ENCODE measurements at regions not wholly inside any gene's neighbourhood (a gene's known extent, or its start where the extent isn't known, plus 50 kb on each side); places are given as distances from the start of the nearest gene placed in this dataset.
"Not testable (repeated sequence)": the region's sequence is repeated elsewhere in the genome, so short reads cannot be mapped to it uniquely, and the experiment has no call there.

GRCh38 chr2:142286618-142287017, 155.8 kb upstream of the LRP1B start:
- intact Hi-C loops (cut with DNase I), result no loop called here
- Histone ChIP-seq H3K4me1 (replicated peaks in 1 of 2) (no peaks in the 10 kb centered on the region), H3K4me3 (no peak overlapping the region), H3K27ac (no peak overlapping the region), H3K27me3 (no peaks in the 10 kb centered on the region), H3K36me3 (replicated peaks in 1 of 2) (no peaks in the 10 kb centered on the region), H3K9me3 (replicated peaks in 1 of 3) (no peaks in the 10 kb centered on the region)
- DNase-seq, result no peak
- TF ChIP-seq CTCF (IDR thresholded peaks at IDR 0.05) (peak in 1 of 6 experiments; percentile 21), POLR2A (IDR thresholded peaks at IDR 0.05) (no peak)
- 58 to 68% (median 64%) methylated on average over 7 of the region's 7 CpGs for WGBS, 4 donors

- no peaks in the 10 kb centered on the region for H3K36me3 ChIP-seq (replicated peaks in 1 of 2)
- no peaks in the 10 kb centered on the region for H3K4me1 ChIP-seq (replicated peaks in 1 of 2)
- intact Hi-C loops (cut with DNase I), result no loop called here
- no peaks in the 10 kb centered on the region for H3K9me3 ChIP-seq (replicated peaks in 1 of 3)
- TF ChIP-seq POLR2A (IDR thresholded peaks at IDR 0.05) (no peak), CTCF (IDR thresholded peaks at IDR 0.05) (no peak)
- H3K27me3 ChIP-seq, result no peaks in the 10 kb centered on the region
- WGBS, 4 donors, result 82 to 93% (median 87%) methylated on average over 4 of the region's 4 CpGs
- no peak for DNase-seq
- H3K4me3 ChIP-seq, result no peak overlapping the region
- no peak overlapping the region for H3K27ac ChIP-seq
Observed at GRCh38 chr2:142285480-142285879, 154.7 kb upstream of the LRP1B start.

- H3K27me3 ChIP-seq; H3K36me3 ChIP-seq (replicated peaks in 1 of 2); intact Hi-C loops (cut with DNase I); H3K27ac ChIP-seq; DNase-seq; H3K9me3 ChIP-seq (replicated peaks in 1 of 3); H3K4me1 ChIP-seq (replicated peaks in 1 of 2); H3K4me3 ChIP-seq: not testable (repeated sequence)
- WGBS, 4 donors, result 59 to 79% (median 65%) methylated on average over 4 of the region's 4 CpGs
Observed at GRCh38 chr2:142284336-142284735, 153.5 kb upstream of the LRP1B start.

- Histone ChIP-seq H3K27ac (no peak overlapping the region), H3K36me3 (replicated peaks in 1 of 2) (no peaks in the 10 kb centered on the region), H3K27me3 (no peaks in the 10 kb centered on the region), H3K4me1 (replicated peaks in 1 of 2) (no peaks in the 10 kb centered on the region), H3K9me3 (replicated peaks in 1 of 3) (no peaks in the 10 kb centered on the region), H3K4me3 (no peak overlapping the region)
- 66 to 85% (median 71%) methylated on average over 5 of the region's 5 CpGs for WGBS, 4 donors
- intact Hi-C loops (cut with DNase I), result no loop called here
- no peak for TF ChIP-seq POLR2A (IDR thresholded peaks at IDR 0.05)
- no peak for DNase-seq
Observed at GRCh38 chr2:142280831-142281230, 150.0 kb upstream of the LRP1B start.

- H3K4me1 ChIP-seq (replicated peaks in 1 of 2), result no peaks in the 10 kb centered on the region
- intact Hi-C loops (cut with DNase I), result no loop called here
- no peak overlapping the region for H3K4me3 ChIP-seq
- H3K9me3 ChIP-seq (replicated peaks in 1 of 3), result no peaks in the 10 kb centered on the region
- no peaks in the 10 kb centered on the region for H3K36me3 ChIP-seq (replicated peaks in 1 of 2)
- DNase-seq, result no peak
- H3K27ac ChIP-seq, result no peak overlapping the region
- whole genome bisulfite sequencing, 4 donors, result 55 to 68% (median 64%) methylated on average over 2 of the region's 2 CpGs
- H3K27me3 ChIP-seq, result no peaks in the 10 kb centered on the region
- TF ChIP-seq POLR2A (IDR thresholded peaks at IDR 0.05), result no peak
Observed at GRCh38 chr2:142270990-142271389, 140.2 kb upstream of the LRP1B start.

GRCh38 chr2:142270291-142270690, 139.5 kb upstream of the LRP1B start:
- H3K27me3 ChIP-seq, result no peaks in the 10 kb centered on the region
- no peak overlapping the region for H3K27ac ChIP-seq
- TF ChIP-seq POLR2A (IDR thresholded peaks at IDR 0.05) (no peak), CTCF (IDR thresholded peaks at IDR 0.05) (no peak)
- no peaks in the 10 kb centered on the region for H3K9me3 ChIP-seq (replicated peaks in 1 of 3)
- H3K4me1 ChIP-seq (replicated peaks in 1 of 2), result no peaks in the 10 kb centered on the region
- no peak for DNase-seq
- intact Hi-C loops (cut with DNase I), result no loop called here
- no peaks in the 10 kb centered on the region for H3K36me3 ChIP-seq (replicated peaks in 1 of 2)
- no peak overlapping the region for H3K4me3 ChIP-seq
- WGBS, 4 donors, result 77 to 96% (median 85%) methylated on average over 2 of the region's 2 CpGs

Measured in adrenal gland (tissue), 9 donors.